Skeletal muscle satellite cell (primary cell): ENCODE measurements at regions not wholly inside any gene's neighbourhood (a gene's known extent, or its start where the extent isn't known, plus 50 kb on each side); places are given as distances from the start of the nearest gene placed in this dataset.

Experiments
- H3K27me3 ChIP-seq: 2 replicates; pipeline ENCODE4 v1.7.0; 2013; ENCODE audit warnings: low read length; ENCODE audit not compliant: control insufficient read depth, insufficient read depth
- H3K36me3 ChIP-seq: 2 replicates; pipeline ENCODE4 v1.7.0; 2013; ENCODE audit warnings: mild to moderate bottlenecking, control low read depth, low read length; ENCODE audit not compliant: insufficient read depth
- H3K4me1 ChIP-seq: 2 replicates; pipeline ENCODE4 v1.7.0; 2013; ENCODE audit warnings: low read length; ENCODE audit not compliant: control insufficient read depth, insufficient read depth
- H3K4me2 ChIP-seq: 2 replicates; pipeline ENCODE4 v1.7.0; 2013; ENCODE audit warnings: mild to moderate bottlenecking, low read length
- H3K4me3 ChIP-seq: 2 replicates; pipeline ENCODE4 v1.7.0; 2013; ENCODE audit warnings: low read length
- H3K9ac ChIP-seq: 2 replicates; pipeline ENCODE4 v1.7.0; 2013; ENCODE audit warnings: mild to moderate bottlenecking, low read depth, low read length, moderate library complexity
- H3K9me3 ChIP-seq: replicated peaks from 2 replicates; pipeline ENCODE4 v1.7.0; 2013; ENCODE audit warnings: mild to moderate bottlenecking, control low read depth, low read length

DNA sequence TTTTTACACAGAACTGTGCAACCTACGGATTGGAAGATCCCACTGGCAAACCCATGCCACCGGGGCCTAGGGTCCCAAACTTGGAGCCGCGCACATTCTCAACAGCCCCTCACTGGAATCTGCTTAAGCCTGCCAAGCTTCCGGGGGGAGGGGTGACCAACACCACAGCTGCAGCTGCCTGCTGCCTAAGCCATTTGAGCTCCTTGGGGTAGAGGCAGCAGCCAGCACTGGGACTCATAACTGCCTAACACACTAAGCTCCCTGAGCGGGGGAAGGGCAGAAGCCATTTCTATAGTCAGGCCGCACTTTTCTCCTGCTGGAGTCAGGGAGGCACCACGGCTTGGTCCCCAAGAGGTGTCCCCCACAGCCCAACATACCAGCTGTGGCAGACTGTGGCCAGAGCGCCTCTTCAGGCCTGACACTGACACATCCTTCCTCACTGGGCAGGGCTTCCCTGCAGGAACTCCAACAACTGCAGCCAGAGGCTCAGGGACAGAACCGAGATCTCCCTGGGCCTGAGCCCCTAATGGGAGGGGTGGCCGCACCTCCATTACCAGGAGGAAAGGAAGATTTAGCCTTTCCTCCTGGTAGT is 270.3 kb upstream of the ECI2 start:
- H3K4me1 ChIP-seq = peaks cover 28% of the 10 kb centered on the region
- no peaks in the 10 kb centered on the region for H3K9me3 ChIP-seq
- H3K4me2 ChIP-seq = no peak overlapping the region
- H3K4me3 ChIP-seq = no peak overlapping the region
- H3K27me3 ChIP-seq = no peaks in the 10 kb centered on the region
- no peaks in the 10 kb centered on the region for H3K36me3 ChIP-seq
- H3K9ac ChIP-seq = no peak overlapping the region

GRCh38 chr6:4404415-4404814 is 269.0 kb upstream of the ECI2 start:
- peaks cover 28% of the 10 kb centered on the region for H3K4me1 ChIP-seq
- no peak overlapping the region for H3K9ac ChIP-seq
- H3K4me3 ChIP-seq = no peak overlapping the region
- H3K36me3 ChIP-seq = no peaks in the 10 kb centered on the region
- no peaks in the 10 kb centered on the region for H3K27me3 ChIP-seq
- H3K9me3 ChIP-seq = no peaks in the 10 kb centered on the region
- no peak overlapping the region for H3K4me2 ChIP-seq

DNA sequence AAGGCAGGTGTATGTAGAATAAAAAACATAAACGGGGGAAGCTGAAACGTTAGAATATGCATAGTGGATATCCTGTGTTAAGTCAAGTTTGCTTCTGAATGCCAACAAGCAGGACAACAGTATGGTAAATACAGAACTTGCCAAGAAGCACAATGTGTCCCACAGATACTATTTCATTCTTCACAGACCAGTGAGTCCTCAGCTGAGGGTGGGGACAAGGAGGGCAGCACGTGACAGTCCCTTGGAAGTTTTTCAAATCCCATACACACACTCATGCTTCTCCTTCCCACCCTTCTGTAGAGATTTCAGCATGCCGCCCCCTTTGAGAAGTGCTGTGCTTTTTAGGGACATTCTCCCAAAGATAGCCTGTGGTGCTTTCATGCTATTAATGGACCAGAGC is 268.5 kb upstream of the ECI2 start:
- Histone ChIP-seq H3K4me2 (no peak overlapping the region), H3K4me1 (peaks cover 28% of the 10 kb centered on the region), H3K27me3 (no peaks in the 10 kb centered on the region), H3K9me3 (no peaks in the 10 kb centered on the region), H3K4me3 (no peak overlapping the region), H3K9ac (no peak overlapping the region), H3K36me3 (no peaks in the 10 kb centered on the region)

DNA sequence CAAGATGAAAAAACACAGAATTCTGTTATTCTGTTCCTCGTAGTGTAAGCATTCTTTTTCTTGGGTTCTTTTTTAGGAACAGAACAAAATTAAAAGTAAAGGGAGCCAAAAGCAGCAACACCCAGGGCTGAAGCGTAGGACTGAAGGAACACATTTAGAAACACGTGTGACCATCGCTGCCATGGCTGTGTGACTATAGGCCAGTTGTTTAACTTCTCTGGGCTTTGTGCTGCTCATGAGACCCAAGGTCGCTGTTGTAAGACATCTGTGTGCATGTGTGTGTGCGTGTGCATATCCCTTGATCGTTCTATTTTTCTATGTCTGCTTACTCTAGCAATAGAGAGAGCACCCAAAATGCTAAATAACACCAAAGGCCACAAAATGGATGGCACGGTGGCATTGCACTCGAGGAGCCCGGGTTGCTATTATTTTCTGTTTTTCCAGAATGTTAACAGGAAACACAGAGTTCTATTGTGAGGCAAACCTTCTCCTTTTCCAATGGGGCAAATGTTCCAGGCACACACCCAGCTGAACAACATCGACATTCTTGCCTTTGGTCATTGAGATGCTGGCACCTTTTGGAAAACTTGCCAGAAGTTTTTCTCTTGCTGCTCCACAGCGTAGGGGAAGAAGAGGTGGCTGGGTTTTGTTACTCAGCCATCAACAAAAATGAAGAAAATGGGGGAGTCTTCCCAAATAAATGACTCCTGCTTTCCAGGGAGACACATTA is 267.8 kb upstream of the ECI2 start:
- Histone ChIP-seq H3K4me2 (peak overlapping the region; percentile 77), H3K9ac (peak overlapping the region; percentile 27), H3K4me3 (no peak overlapping the region), H3K9me3 (no peaks in the 10 kb centered on the region), H3K4me1 (peaks cover 28% of the 10 kb centered on the region), H3K36me3 (no peaks in the 10 kb centered on the region), H3K27me3 (no peaks in the 10 kb centered on the region)

- peak overlapping the region; percentile 28 for H3K4me3 ChIP-seq
- peaks cover 34% of the 10 kb centered on the region for H3K4me1 ChIP-seq
- H3K36me3 ChIP-seq = no peaks in the 10 kb centered on the region
- peak overlapping the region; percentile 77 for H3K4me2 ChIP-seq
- H3K9ac ChIP-seq = peak overlapping the region; percentile 27
- no peaks in the 10 kb centered on the region for H3K9me3 ChIP-seq
- H3K27me3 ChIP-seq = no peaks in the 10 kb centered on the region
Observed at GRCh38 chr6:4402477-4402976, 267.2 kb upstream of the ECI2 start.

DNA sequence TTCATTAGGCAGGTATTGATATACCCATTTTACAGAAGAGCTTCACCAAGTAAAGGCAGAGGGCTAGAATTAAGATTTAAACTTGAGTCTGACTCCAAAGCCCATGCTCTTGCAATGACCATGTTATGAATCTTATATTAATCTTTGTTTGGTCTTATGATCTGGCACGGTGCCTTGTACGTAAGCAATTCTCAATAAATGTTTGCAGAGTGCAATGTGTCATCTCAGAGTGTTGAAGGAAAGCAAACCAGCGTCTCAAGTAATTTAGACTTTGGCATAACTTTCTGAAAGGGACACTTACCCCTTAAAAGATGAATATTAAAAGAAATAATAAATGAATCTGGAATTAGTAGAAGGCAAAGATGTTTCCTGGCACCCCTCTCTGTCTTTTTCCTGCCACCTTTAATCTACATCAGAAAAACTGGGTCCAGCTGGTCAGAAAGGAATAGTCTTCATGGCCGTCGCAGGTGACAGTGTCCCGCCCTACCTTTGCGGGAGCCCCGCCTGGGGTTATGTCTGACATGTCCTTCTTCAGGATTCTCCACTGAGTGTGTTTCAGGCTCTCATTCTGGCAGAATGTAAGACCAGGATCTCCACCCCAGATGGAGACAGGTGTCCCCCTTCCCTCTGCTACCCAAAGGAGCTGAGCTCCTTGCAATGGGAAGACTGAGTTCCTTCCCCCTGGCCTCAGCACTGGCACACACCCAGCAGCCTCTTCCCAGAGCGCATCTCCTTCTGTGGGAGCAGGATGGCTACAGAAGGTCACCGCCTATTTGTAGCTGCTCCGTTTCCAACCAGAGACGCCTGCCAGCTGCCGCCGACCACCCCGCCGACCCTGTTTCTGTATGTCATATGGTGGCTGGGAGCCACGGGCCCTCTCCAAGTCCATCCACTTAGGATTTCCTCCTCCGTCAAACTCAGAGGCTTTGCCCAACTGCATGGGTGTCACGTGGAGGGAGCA is 266.3 kb upstream of the ECI2 start:
- H3K4me2 ChIP-seq = peak overlapping the region; percentile 77
- H3K9ac ChIP-seq = no peak overlapping the region
- peak overlapping the region; percentile 28 for H3K4me3 ChIP-seq
- H3K27me3 ChIP-seq = no peaks in the 10 kb centered on the region
- H3K36me3 ChIP-seq = no peaks in the 10 kb centered on the region
- H3K4me1 ChIP-seq = peaks cover 34% of the 10 kb centered on the region
- no peaks in the 10 kb centered on the region for H3K9me3 ChIP-seq

- Histone ChIP-seq H3K4me2 (no peak overlapping the region), H3K9ac (no peak overlapping the region), H3K4me1 (peaks cover 34% of the 10 kb centered on the region), H3K27me3 (no peaks in the 10 kb centered on the region), H3K9me3 (no peaks in the 10 kb centered on the region), H3K36me3 (no peaks in the 10 kb centered on the region), H3K4me3 (no peak overlapping the region)
Observed at GRCh38 chr6:4399656-4400055, 264.3 kb upstream of the ECI2 start.

- Histone ChIP-seq H3K27me3 (no peaks in the 10 kb centered on the region), H3K4me1 (peaks cover 30% of the 10 kb centered on the region), H3K9me3 (no peaks in the 10 kb centered on the region), H3K36me3 (no peaks in the 10 kb centered on the region), H3K4me2 (no peak overlapping the region), H3K4me3 (no peak overlapping the region), H3K9ac (no peak overlapping the region)
Observed at GRCh38 chr6:4398791-4399190, 263.4 kb upstream of the ECI2 start.

GRCh38 chr6:4397307-4397706 is 261.9 kb upstream of the ECI2 start:
- no peaks in the 10 kb centered on the region for H3K27me3 ChIP-seq
- H3K4me1 ChIP-seq = peaks cover 15% of the 10 kb centered on the region
- no peaks in the 10 kb centered on the region for H3K36me3 ChIP-seq
- H3K4me3 ChIP-seq = no peak overlapping the region
- no peaks in the 10 kb centered on the region for H3K9me3 ChIP-seq
- H3K4me2 ChIP-seq = no peak overlapping the region
- no peak overlapping the region for H3K9ac ChIP-seq

DNA sequence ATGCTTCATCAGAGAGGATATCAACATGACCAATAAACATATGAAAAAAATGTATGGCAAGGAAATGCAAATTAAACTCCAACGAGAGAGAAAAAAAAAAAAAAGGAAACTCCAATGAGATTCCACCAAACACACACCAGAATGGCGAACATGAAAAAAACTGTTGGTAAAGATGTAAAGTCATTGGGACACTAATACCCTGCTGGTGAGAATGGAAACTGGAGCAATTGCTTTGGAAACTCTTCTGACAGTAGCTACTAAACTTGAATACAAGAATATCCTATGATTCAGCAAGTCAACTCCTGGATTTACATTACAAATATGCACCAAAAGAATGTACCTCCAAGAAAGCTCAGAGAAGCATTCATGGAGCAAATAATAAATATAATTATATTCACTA is 260.7 kb upstream of the ECI2 start:
- H3K4me1 ChIP-seq = peaks cover 7% of the 10 kb centered on the region

DNA sequence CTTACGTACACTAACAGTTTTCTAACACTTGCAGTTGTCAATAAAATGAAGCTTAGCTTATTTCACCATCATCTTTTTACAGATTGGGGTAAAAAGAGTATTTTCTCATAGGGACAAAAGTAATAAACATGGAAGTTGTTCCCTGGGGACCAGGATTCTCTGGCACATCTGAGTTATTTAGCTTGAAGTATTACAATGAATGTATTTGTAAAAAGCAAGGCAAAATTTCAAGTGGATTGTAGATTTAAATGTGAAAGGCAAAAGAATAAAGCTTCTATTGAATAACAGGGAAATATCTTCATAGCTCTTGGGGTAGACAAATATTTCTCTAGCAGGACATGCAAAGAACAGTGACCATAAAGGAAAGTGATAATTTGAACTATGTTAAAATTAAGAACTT is 260.0 kb upstream of the ECI2 start:
- Histone ChIP-seq H3K27me3 (no peaks in the 10 kb centered on the region), H3K36me3 (no peaks in the 10 kb centered on the region), H3K9ac (no peak overlapping the region), H3K4me3 (no peak overlapping the region), H3K4me1 (peaks cover 7% of the 10 kb centered on the region), H3K9me3 (no peaks in the 10 kb centered on the region), H3K4me2 (no peak overlapping the region)

More for the DNA sequence above, 260.7 kb upstream of the ECI2 start:
- no peak overlapping the region for H3K9ac ChIP-seq
- no peak overlapping the region for H3K4me2 ChIP-seq
- H3K27me3 ChIP-seq = no peaks in the 10 kb centered on the region
- H3K9me3 ChIP-seq = no peaks in the 10 kb centered on the region
- H3K36me3 ChIP-seq = no peaks in the 10 kb centered on the region
- no peak overlapping the region for H3K4me3 ChIP-seq
